Hematopoietic multipotent progenitor cell treated with erythropoietin and hydrocortisone succinate and interleukin-3 and kit ligand, for 6 days (in vitro differentiated cells): ENCODE measurements at regions not wholly inside any gene's neighbourhood (a gene's known extent, or its start where the extent isn't known, plus 50 kb on each side); places are given as distances from the start of the nearest gene placed in this dataset.
"Not testable (repeated sequence)": the region's sequence is repeated elsewhere in the genome, so short reads cannot be mapped to it uniquely, and the experiment has no call there.

Experiments used
- DNase-seq: peaks from one replicate; pipeline ENCODE4 v3.0.0-alpha.2; 2015

DNA sequence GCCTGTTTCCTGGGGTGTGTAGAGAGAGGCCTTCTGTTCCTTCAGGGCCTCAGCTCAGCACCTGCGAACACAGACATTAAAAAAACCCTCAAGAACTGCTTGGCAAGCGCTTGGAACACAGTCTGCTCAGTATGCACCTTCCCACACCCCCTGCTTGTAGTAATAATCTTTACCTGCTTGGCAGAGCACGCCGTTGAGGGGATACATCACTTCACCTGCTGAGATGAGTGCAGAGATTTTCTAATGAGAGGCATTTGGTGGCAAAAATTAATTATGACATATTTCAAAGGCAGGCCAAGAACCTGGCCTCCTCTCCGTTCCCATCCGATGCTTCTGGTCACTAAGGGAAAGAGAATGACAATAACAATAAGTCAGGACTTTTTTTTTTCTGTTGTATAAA lies 93.4 kb upstream of the DPP6 start:
- DNase-seq, result not testable (repeated sequence)

GRCh38 chr7:153964481-153965112 lies 87.6 kb upstream of the DPP6 start:
- DNase-seq, result not testable (repeated sequence)

- not testable (repeated sequence) for DNase-seq
Observed at GRCh38 chr7:153969016-153969415, 83.2 kb upstream of the DPP6 start.

- not testable (repeated sequence) for DNase-seq
Observed at GRCh38 chr7:153974603-153975002, 77.6 kb upstream of the DPP6 start.

DNA sequence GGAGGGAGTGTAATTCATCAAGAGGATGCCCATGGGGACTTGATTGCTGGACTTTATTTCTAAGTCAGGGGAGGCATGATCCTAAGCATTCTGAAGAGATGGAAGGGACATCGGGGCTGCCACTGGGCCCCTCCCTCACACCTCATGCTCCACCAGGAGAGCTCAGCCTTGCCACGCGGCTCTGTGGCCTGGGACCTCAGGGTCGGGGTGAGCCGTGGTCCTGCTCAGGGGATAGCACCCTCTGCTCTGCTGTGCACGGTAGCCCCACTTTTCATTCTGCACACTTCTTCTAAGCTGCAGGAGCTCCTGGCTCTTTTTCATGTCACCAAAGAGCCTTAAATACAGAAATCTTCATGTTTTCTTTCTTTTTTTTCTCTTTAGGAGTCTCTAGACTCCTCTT lies 75.5 kb upstream of the DPP6 start:
- not testable (repeated sequence) for DNase-seq

GRCh38 chr7:153983186-153983585 lies 69.0 kb upstream of the DPP6 start:
- DNase-seq, result not testable (repeated sequence)

- not testable (repeated sequence) for DNase-seq
Observed at GRCh38 chr7:153989066-153989627, 63.1 kb upstream of the DPP6 start.

GRCh38 chr7:153989742-153990425 lies 62.3 kb upstream of the DPP6 start:
- DNase-seq, result peak; percentile 1

DNA sequence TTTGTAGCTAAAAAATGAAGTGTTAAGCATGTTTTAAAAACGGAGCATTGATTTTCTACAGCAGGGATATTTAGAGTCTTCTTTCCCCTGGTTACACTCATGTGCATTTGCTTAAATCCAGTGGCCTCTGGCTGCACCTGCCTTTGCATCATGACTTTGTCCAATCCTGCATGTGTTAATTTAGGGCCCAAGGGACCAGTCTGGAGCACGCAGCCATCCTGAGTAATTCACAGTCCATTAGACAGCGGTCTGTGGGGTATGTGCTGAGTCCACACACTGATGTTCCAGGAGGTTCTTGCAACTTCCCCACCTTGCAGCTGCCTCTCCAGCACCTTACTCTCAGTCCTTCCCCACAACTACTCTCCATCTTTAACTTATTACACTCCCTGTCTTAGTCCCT lies 60.7 kb upstream of the DPP6 start:
- DNase-seq, result not testable (repeated sequence)

DNA sequence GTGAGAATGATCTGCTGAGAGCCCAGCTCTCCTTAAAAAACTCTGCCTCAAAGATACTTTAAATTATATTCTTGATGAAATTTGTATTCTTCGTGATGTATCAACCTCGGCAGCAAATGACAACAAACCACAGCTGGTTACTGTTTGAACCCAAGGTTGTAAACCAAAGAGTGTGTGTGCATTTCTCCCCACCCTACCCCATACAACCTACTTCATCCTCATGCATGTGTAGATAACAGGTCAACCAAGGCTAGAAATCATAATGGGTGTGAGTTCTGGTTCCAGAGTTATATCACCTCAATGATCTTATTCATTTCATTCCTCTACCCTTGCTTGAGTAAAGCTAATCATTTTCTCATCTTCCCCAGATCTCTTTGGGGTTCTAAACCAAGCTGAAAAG lies 58.8 kb upstream of the DPP6 start:
- DNase-seq, result not testable (repeated sequence)

DNA sequence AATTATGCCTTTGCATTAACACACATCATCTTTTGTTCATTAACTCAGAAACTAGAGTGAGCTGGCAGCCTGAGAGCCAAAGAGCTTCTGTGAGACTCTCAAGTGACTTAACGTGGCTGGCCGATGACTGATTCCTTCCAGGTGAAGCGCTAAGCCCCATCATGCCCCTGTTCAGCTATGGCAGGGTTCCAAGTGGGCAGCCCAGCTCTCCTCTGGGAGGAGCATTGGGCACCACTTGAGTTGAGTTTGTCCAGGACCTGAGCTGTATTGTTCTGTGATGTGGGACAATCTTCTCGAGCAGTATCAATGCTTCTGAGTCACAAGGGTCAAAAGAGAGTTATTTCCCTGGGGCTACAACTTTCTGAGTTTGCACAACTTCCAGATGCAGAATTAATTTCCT lies 53.3 kb upstream of the DPP6 start:
- not testable (repeated sequence) for DNase-seq
